GM12878 (cell line): ENCODE measurements at regions not wholly inside any gene's neighbourhood (a gene's known extent, or its start where the extent isn't known, plus 50 kb on each side); places are given as distances from the start of the nearest gene placed in this dataset.

Source experiments
- ATAC-seq: fragments of 200-7000 bp; cut with Tn5 transposase; 3 replicates; pipeline ENCODE4 v1.9.1; 2020; ENCODE audit warnings: mild to moderate bottlenecking, moderate library complexity
- BruUV-seq: library from RNA; stranded (reverse); fragments of 400-500 nt; replicated peaks from 2 replicates; lab custom pipeline; 2021; lab: Mats Ljungman, UMichigan
- CTCF ChIA-PET: fragments of 300-600 bp; sonication (Branson Sonifier 250); formaldehyde crosslinking; extraction: SDS; loops from one replicate; lab custom pipeline; 2021; ENCODE audit warnings: inconsistent platforms; lab: Yijun Ruan, JAX
- POLR2A ChIA-PET: fragments of 350-600 bp; formaldehyde crosslinking; extraction: SDS; loops from one replicate; lab custom pipeline; 2021; ENCODE audit warnings: inconsistent platforms; lab: Charles Lee
- RAD21 ChIA-PET: fragments of 300-600 bp; sonication (Branson Sonifier 250); formaldehyde crosslinking; loops from one replicate; lab custom pipeline; 2023; ENCODE audit warnings: antibody characterized with exemption; ENCODE audit not compliant: unreplicated experiment; lab: Charles Lee
- SMC1A ChIA-PET: fragments of 300-600 bp; sonication (Branson Sonifier 250); formaldehyde crosslinking; loops from one replicate; lab custom pipeline; 2023; ENCODE audit not compliant: unreplicated experiment, uncharacterized antibody; lab: Charles Lee
- DNase-seq: peaks from one replicate; pipeline ENCODE4 v3.0.0-alpha.2; 2011; ENCODE audit warnings: low read depth, low spot score
- FAIRE-seq: peaks from 3 replicates; lab custom pipeline; 2011; peaks lifted over from hg19 to GRCh38; lab: Jason Lieb, UNC
- H2AFZ ChIP-seq: 2 replicates; pipeline ENCODE4 v1.6.0; 2011; ENCODE audit warnings: low read depth, low read length, control low read depth; ENCODE audit not compliant: control insufficient read depth
- H3K27ac ChIP-seq: 2 replicates; pipeline ENCODE4 v1.5.1; 2011; ENCODE audit warnings: control low read depth; ENCODE audit not compliant: control insufficient read depth, insufficient read depth
- H3K27me3 ChIP-seq, 2 experiments: replicated peaks in 1 of 2; 2 replicates each; pipeline versions ENCODE4 v1.6.0 to v1.6.1; 2011; ENCODE audit warnings: low read length in 1 of 2; ENCODE audit not compliant: control insufficient read depth in 2 of 2, insufficient read depth in 2 of 2
- H3K36me3 ChIP-seq, 2 experiments: 2 replicates each; pipeline ENCODE4 v1.5.1; 2011; ENCODE audit warnings: low read length in 1 of 2; ENCODE audit not compliant: control insufficient read depth in 2 of 2, insufficient read depth in 2 of 2
- H3K4me1 ChIP-seq: 2 replicates; pipeline ENCODE4 v1.6.1; 2011; ENCODE audit warnings: mild to moderate bottlenecking, low read length, moderate library complexity, mixed read lengths; ENCODE audit not compliant: control insufficient read depth, insufficient read depth
- H3K4me2 ChIP-seq: 2 replicates; pipeline ENCODE4 v1.6.0; 2011; ENCODE audit warnings: control low read depth; ENCODE audit not compliant: control insufficient read depth, insufficient read depth
- H3K4me3 ChIP-seq: fragments of 200-600 bp; sonication (generic); 2 replicates; pipeline ENCODE4 v1.5.1; 2016
- H3K79me2 ChIP-seq: 2 replicates; pipeline ENCODE4 v1.6.0; 2011; ENCODE audit warnings: low read length; ENCODE audit not compliant: control insufficient read depth, insufficient read depth
- H3K9ac ChIP-seq: 2 replicates; pipeline ENCODE4 v1.8.0; 2011; ENCODE audit warnings: low read length, control low read depth, mixed read lengths; ENCODE audit not compliant: control insufficient read depth, insufficient read depth
- H3K9me3 ChIP-seq: replicated peaks from 3 replicates; pipeline ENCODE4 v1.5.1; 2011; ENCODE audit warnings: mild to moderate bottlenecking, low read length; ENCODE audit not compliant: control insufficient read depth, insufficient read depth
- H4K20me1 ChIP-seq: 2 replicates; pipeline ENCODE4 v1.6.0; 2011; ENCODE audit not compliant: control insufficient read depth, insufficient read depth
- ATF7 ChIP-seq: fragments of 450-650 bp; IDR thresholded peaks from 2 replicates; pipeline ENCODE4 v1.6.1; 2016; ENCODE audit warnings: low read depth, mild to moderate bottlenecking
- CBFB ChIP-seq: IDR thresholded peaks from 2 replicates; pipeline ENCODE4 v1.6.1; 2016; ENCODE audit warnings: antibody characterized with exemption, low read depth
- CHD1 ChIP-seq: IDR thresholded peaks from 2 replicates; pipeline ENCODE4 v1.6.1; 2012; ENCODE audit warnings: low read depth, low read length, improper control_type of control experiment
- ELK1 ChIP-seq: IDR thresholded peaks from 2 replicates; pipeline ENCODE4 v1.6.1; 2012; ENCODE audit warnings: low read depth, low read length, improper control_type of control experiment
- ETV6 ChIP-seq, 2 experiments: fragments of 450-650 bp in 1 of 2; IDR thresholded peaks in 1 of 2; conservative IDR thresholded peaks in 1 of 2; 2 replicates each; pipeline ENCODE4 v1.6.1; 2014; ENCODE audit warnings: antibody characterized with exemption in 1 of 2, borderline replicate concordance in 1 of 2, low read depth in 1 of 2, mild to moderate bottlenecking in 1 of 2, moderate library complexity in 1 of 2
- HDAC6 ChIP-seq: fragments of 200-600 bp; sonication (generic); IDR thresholded peaks from one replicate; pipeline ENCODE4 v1.8.0; 2017; ENCODE audit warnings: antibody characterized with exemption; ENCODE audit not compliant: unreplicated experiment
- KDM1A ChIP-seq: fragments of 200-600 bp; sonication (generic); IDR thresholded peaks from 2 replicates; pipeline ENCODE4 v1.6.1; 2016; ENCODE audit warnings: borderline replicate concordance
- MYB ChIP-seq: fragments of 150-350 bp; IDR thresholded peaks from 2 replicates; pipeline ENCODE4 v1.6.1; 2014; ENCODE audit warnings: mild to moderate bottlenecking, low read depth, low read length, borderline replicate concordance
- MYC ChIP-seq: IDR thresholded peaks from 2 replicates; pipeline ENCODE4 v1.6.1; 2011; ENCODE audit warnings: mild to moderate bottlenecking, low read length, moderate library complexity, inconsistent platforms; ENCODE audit not compliant: insufficient read depth, insufficient replicate concordance, insufficient read length, severe bottlenecking
- NFYB ChIP-seq: IDR thresholded peaks from 2 replicates; pipeline ENCODE4 v1.6.1; 2011; ENCODE audit warnings: low read depth, mild to moderate bottlenecking, low read length, improper control_type of control experiment, moderate library complexity; ENCODE audit not compliant: insufficient read depth
- PBX3 ChIP-seq: IDR thresholded peaks from 2 replicates; pipeline ENCODE4 v1.6.1; 2011; ENCODE audit warnings: mild to moderate bottlenecking, low read depth, low read length, moderate library complexity; ENCODE audit not compliant: insufficient replicate concordance
- PML ChIP-seq: IDR thresholded peaks from 2 replicates; pipeline ENCODE4 v1.6.1; 2012; ENCODE audit warnings: low read length, inconsistent platforms
- RUNX3 ChIP-seq: IDR thresholded peaks from 2 replicates; pipeline ENCODE4 v1.6.1; 2012; ENCODE audit warnings: low read length, inconsistent platforms
- TCF12 ChIP-seq: IDR thresholded peaks from 2 replicates; pipeline ENCODE4 v1.6.1; 2011; ENCODE audit warnings: low read depth, mild to moderate bottlenecking, low read length
- USF2 ChIP-seq: IDR thresholded peaks from 2 replicates; pipeline ENCODE4 v1.6.1; 2011; ENCODE audit warnings: low read depth, low read length, improper control_type of control experiment, borderline replicate concordance
- ZNF687 ChIP-seq: fragments of 450-650 bp; IDR thresholded peaks from 2 replicates; pipeline ENCODE4 v1.6.1; 2017; ENCODE audit warnings: mild to moderate bottlenecking, moderate library complexity
- WGBS: methylation state at CpG from one replicate; pipeline ENCODE4 v1.1.6; 2016; ENCODE audit warnings: low lambda C conversion rate; ENCODE audit not compliant: insufficient replicate concordance, insufficient coverage; ENCODE audit errors: missing lambda C conversion rate; 5-methylcytosine and 5-hydroxymethylcytosine counted together
- in situ Hi-C: fragments of 300-500 bp; cut with MboI; formaldehyde crosslinking; loops from 9 replicates; pipeline ENCODE4 v1.14.3; 2018; ENCODE audit warnings: mixed read lengths
- intact Hi-C: fragments of 100-400 bp; cut with micrococcal nuclease; formaldehyde crosslinking; loops from one replicate; pipeline ENCODE4 v1.14.2; 2022; ENCODE audit not compliant: unreplicated experiment

- TF ChIP-seq ELK1 (no peak), HDAC6 (no peak), KDM1A (no peak), USF2 (no peak), NFYB (no peak), RUNX3 (no peak), ETV6 (conservative IDR thresholded peaks at IDR 0.05 in 1 of 2, IDR thresholded peaks at IDR 0.05 in 1 of 2; ENCODE audit: borderline replicate concordance in 1 of 2, low read depth in 1 of 2) (no peak), PBX3 (no peak)
- TF ChIP-seq, all 136 proteins: peak for 0
Observed at GRCh38 chr6:84599991-84600390, 164.4 kb downstream of the TBX18 start (continued).

GRCh38 chr6:84597238-84597875 is 167.0 kb downstream of the TBX18 start:
- H3K4me2 ChIP-seq = no peak overlapping the region
- H2AFZ ChIP-seq = no peak overlapping the region
- no peaks in the 10 kb centered on the region for H3K79me2 ChIP-seq
- H3K9ac ChIP-seq = no peak overlapping the region
- H3K36me3 ChIP-seq = no peaks in the 10 kb centered on the region
- H3K27ac ChIP-seq = no peak overlapping the region
- ATAC-seq (peak; percentile 56), DNase-seq (no peak), FAIRE-seq (no peak)
- no peaks in the 10 kb centered on the region for H3K4me1 ChIP-seq
- in situ Hi-C loops = no loop called here
- ChIA-PET SMC1A (interaction anchor here (1.3 to 1.5 kb wide), 4 partner anchors 8 to 43 kb away, joined by 4 to 5 read pairs (median 4); no protein-coding TSS in a partner anchor), CTCF (interaction anchor here (1.2 to 1.4 kb wide), 2 partner anchors 8 to 67 kb away, joined by 3 read pairs; no protein-coding TSS in a partner anchor), RAD21 (no interaction called here), POLR2A (no interaction called here)
- intact Hi-C loops = no loop called here
- H3K9me3 ChIP-seq = no peaks in the 10 kb centered on the region; the same call in 2 of the 3 replicates
- no peaks in the 10 kb centered on the region for H3K27me3 ChIP-seq
- BruUV-seq = no TSS peak
- no peak overlapping the region for H3K4me3 ChIP-seq
- no peaks in the 10 kb centered on the region for H4K20me1 ChIP-seq
- 8% methylated on average over 4 of the region's 4 CpGs for WGBS
- TF ChIP-seq ZNF687 = no peak
- no peak for TF ChIP-seq MYB
- TF ChIP-seq CBFB = no peak
- no peak for TF ChIP-seq PML
- no peak for TF ChIP-seq MYC
- no peak for TF ChIP-seq ATF7
- TF ChIP-seq TCF12 = no peak
- no peak for TF ChIP-seq CHD1
